NCI-H526 (cell line): ENCODE measurements at regions not wholly inside any gene's neighbourhood (a gene's known extent, or its start where the extent isn't known, plus 50 kb on each side); places are given as distances from the start of the nearest gene placed in this dataset.
A peak's percentile ranks its signal among the peaks of the same experiment; 100 is the strongest.

ENCODE experiments used
- DNase-seq, 2 experiments: peaks; one replicate each; lab custom pipeline; 2025; lab: John Stamatoyannopoulos, UW

- no peak for DNase-seq
Measured at GRCh38 chr5:82396871-82397514, 118.8 kb upstream of the RPS23 start.

DNA sequence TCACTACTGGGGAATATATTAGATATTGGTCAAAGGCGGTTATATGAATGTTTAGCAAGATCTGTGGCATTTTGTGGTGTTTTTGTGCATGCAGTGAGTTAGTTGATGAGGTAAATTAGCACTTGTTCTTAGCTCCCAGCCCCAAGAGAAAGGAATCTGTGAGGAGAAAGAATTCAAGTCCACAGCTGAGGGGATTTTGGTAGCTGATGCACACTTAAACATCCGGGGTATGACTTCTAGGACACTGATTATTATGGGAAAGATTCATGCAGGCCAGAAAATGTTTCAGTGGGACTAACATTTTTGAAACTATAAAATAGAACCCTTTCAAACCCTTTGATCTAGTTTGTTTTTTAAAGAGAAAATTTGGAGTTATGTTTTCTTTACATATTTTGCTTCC lies 118.2 kb upstream of the RPS23 start:
- DNase-seq = no peak

- no peak for DNase-seq
Measured at GRCh38 chr5:82393951-82394350, 115.8 kb upstream of the RPS23 start.

DNA sequence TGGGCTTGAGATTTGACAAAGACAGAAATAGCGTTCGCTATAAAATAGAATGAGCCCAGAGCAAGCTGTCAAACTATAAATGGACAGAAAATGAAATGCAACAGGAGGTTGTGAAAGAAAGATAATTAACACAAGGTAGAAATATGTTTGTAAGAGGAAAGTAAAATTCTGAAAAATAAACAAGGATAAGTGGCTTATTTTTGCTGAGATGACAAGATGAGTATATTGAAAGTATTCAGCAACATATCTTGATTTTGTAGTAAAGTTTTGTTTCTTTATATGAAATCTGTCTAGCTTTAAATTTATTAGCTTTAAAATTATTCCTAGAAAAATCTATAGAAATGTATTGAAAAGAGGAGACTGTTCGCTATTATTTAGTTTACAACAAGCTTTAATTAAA lies 111.9 kb upstream of the RPS23 start:
- no peak for DNase-seq

- DNase-seq = no peak
Measured at GRCh38 chr5:82389347-82389746, 111.2 kb upstream of the RPS23 start.

DNA sequence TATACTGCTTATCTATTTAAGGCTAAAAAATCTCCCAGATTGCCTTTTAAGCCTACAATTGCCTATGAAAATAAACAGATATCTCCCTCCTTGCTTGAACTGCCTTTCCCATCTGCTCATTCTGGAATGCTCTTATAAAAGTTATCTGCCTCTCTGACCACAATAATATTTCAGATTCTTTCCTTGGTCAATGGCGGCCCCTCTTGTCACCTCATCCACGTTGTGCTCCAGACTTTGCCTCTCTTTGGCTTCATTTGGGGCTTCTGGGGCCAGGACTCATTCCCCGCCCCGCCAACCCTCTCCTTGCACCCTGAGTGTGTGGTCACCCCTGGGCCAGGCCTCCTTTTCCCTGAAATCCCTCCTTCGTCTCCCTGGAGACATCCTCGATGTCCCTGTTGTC lies 110.0 kb upstream of the RPS23 start:
- no peak for DNase-seq

- no peak for DNase-seq
Measured at GRCh38 chr5:82387819-82388166, 109.6 kb upstream of the RPS23 start.

DNA sequence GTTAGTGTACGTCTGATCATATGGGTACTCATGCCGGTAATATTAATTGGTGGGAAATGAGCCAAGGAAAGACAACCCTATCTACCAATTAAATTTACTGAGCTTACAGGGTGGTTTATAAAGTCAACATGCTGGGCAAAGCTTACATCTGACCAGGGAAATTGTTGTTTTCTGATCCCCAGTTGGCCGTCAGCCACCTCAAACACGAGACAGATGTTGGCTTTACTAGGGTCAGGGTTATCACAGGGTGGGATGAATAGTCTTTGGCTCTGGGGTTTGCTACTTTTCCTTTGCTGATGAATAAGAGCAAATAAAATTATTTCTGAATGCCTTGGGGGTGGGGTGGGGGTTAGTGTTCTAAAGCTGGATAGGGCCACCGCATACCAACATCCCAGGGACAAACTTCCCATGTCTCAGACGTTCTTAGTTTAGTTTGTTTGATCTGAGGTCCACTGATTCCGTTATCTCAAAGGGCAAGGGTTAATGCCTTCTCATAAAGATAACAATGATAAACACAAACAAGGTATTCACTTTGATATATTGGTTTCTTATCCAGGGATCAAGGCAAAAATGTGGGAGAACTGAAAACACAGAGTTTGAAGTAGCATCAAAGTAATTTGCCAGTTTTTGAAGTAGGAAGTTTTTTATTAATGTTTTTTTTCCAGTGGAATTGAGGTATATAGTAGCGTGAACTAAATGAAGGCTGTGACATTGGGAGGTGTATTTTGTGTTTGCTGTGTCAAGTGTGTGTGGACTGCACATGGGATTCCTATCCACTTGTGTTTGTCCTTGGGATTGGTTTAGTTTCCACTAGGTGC lies 109.1 kb upstream of the RPS23 start:
- DNase-seq = no peak

- DNase-seq = no peak
Measured at GRCh38 chr5:82386576-82386975, 108.4 kb upstream of the RPS23 start.

GRCh38 chr5:82384034-82384750 lies 106.0 kb upstream of the RPS23 start:
- no peak for DNase-seq

DNA sequence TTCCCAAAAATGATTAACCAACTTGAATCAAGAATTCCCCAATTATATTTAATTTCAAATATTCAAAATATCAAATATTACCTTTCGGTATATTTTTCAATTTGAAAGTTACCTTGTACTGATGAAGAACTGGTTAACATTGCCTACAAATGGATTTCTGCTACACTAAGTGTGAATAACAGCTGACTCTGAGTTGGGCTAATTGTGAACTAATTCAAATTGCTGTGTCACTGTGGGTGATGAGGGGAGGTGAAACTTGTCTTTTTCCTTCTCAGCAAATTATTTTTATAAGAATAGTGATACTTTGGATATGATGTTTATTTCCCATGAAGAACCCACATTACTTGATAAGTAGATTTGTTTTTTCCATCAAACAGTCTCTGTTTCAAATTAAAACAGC lies 103.4 kb upstream of the RPS23 start:
- DNase-seq = no peak

- DNase-seq = no peak
Measured at GRCh38 chr5:82376307-82376706, 98.2 kb upstream of the RPS23 start.

- DNase-seq = no peak
Measured at GRCh38 chr5:82375488-82376244, 97.5 kb upstream of the RPS23 start.

- no peak for DNase-seq
Measured at GRCh38 chr5:82374637-82375036, 96.5 kb upstream of the RPS23 start.

GRCh38 chr5:82367930-82368329 lies 89.8 kb upstream of the RPS23 start:
- DNase-seq = no peak

DNA sequence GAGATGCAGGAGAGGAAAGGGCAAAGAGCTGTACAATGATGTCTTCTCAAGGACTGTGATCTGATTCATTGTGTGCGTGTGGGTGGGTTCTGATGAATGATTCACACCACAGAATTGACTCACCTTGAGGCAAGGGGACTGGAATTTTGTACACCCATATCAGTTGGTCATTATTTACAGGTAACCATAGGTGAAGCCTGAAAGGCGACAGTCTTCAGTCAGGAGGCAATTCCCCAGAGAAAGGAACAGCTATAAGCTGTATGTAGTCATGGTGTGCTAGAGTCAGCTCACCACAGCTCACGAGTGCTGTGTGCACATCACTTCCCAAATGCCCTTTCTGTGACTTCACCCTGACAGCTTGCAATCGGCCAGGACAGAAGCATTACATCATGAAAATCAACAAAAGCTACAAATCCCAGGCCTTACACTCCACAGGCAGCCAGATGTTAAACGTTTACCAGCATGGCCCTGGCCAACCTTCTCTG lies 87.6 kb upstream of the RPS23 start:
- DNase-seq = no peak

GRCh38 chr5:82365026-82365425 lies 86.9 kb upstream of the RPS23 start:
- DNase-seq = no peak

GRCh38 chr5:82364497-82364896 lies 86.3 kb upstream of the RPS23 start:
- DNase-seq = peak in 1 of 2 experiments; percentile 23

DNA sequence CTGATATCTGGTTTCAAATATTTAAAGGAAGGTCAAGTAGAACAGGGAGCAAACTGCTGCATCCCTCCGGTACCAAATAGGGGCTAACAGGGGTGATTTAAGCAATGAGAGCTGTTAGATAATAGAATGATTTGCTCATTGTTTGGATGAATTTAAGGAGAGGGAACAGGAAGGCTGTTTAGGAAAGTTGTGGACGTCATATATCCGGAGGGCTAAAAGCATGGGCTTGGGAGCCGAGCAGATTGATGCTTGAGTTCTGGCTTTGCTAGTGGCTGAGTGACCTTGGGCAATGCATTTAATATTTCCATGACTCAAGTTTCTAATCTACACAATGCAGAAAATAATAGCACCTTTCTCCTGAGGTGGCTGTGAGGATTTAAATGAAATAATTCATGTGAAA lies 85.4 kb upstream of the RPS23 start:
- DNase-seq = no peak

DNA sequence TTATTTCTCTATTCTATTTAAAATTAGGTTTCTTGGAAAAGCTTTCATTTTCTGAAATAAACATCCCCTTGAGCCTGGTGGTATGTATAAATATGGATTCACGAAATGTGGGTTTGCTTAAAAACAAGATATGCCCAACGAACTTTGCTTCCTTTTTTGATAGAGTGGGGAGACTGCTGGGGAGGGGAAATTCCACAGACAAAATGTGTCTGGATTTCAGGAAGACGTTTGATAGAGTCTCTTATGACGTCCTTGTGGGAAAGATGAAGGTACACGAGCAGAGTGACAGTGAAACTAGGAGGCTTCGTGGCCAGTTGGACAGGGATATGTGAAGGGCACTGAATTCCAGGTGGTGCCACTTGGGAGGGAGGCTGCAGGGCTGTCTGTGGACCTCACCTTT lies 84.5 kb upstream of the RPS23 start:
- no peak for DNase-seq

GRCh38 chr5:82360022-82360421 lies 81.9 kb upstream of the RPS23 start:
- DNase-seq = no peak

DNA sequence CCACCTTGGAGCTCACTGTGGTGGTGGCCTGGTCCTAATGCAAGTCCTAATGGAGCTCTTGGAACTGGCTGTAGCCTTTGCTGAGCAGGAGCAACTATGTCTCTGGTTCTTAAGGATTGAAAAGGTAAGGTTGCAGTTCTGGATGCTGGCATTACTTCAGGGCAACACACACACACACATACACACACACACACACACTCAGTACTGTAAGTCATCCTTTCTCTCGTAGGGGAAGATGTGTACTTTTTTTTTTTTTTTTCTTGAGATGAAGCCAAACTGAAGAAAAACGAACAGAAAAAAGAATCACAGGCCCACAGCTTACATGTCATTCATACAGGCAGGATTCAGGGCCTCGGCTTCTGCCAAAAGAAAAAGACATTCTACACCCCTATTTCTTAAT lies 81.1 kb upstream of the RPS23 start:
- no peak for DNase-seq
